ENCODE measurements at regions not wholly inside any gene's neighbourhood (a gene's known extent, or its start where the extent isn't known, plus 50 kb on each side); places are given as distances from the start of the nearest gene placed in this dataset.
A peak's percentile ranks its signal among the peaks of the same experiment; 100 is the strongest.

GRCh38 chr16:13426269-13426668 lies 493.7 kb upstream of the ERCC4 start (continued):
- TF ChIP-seq CTCF (IDR thresholded peaks at IDR 0.05 in 2 of 3, conservative IDR thresholded peaks at IDR 0.05 in 1 of 3; ENCODE audit: insufficient read depth in 2 of 3, low read depth in 1 of 3, low read length in 3 of 3), result peak; percentile 62 to 98 (median 78)

GRCh38 chr16:13426736-13427135 lies 493.2 kb upstream of the ERCC4 start:
- 1% methylated on average over 4 of the region's 4 CpGs for WGBS (ENCODE audit: insufficient coverage, low coverage, missing lambda C conversion rate)
- POLR2A ChIA-PET, result no interaction called here
- Histone ChIP-seq H3K79me2 (ENCODE audit: control insufficient read depth, insufficient read depth, low read length) (no peaks in the 10 kb centered on the region), H3K4me3 (no peak overlapping the region), H2AFZ (ENCODE audit: low read depth, low read length) (no peak overlapping the region), H4K20me1 (replicated peaks; ENCODE audit: control insufficient read depth, insufficient read depth, low read length) (no peaks in the 10 kb centered on the region), H3K36me3 (ENCODE audit: control insufficient read depth, insufficient read depth, low read length) (no peaks in the 10 kb centered on the region), H3K4me2 (ENCODE audit: insufficient read depth, low read length) (no peak overlapping the region), H3K4me1 (replicated peaks in 1 of 2; ENCODE audit: control insufficient read depth in 2 of 2, insufficient read depth in 2 of 2, low read length in 2 of 2) (no peaks in the 10 kb centered on the region), H3K27ac (ENCODE audit: extremely low read depth, low read depth, low read length) (no peak overlapping the region), H3K9me3 (replicated peaks; ENCODE audit: control insufficient read depth, insufficient read depth, low read depth, low read length) (no peaks in the 10 kb centered on the region), H3K27me3 (ENCODE audit: control insufficient read depth in 2 of 2, insufficient read depth in 2 of 2, low read length in 2 of 2) (no peaks in the 10 kb centered on the region), H3K9me1 (ENCODE audit: control insufficient read depth, insufficient read depth, low read length) (no peaks in the 10 kb centered on the region), H3K9ac (ENCODE audit: insufficient read depth in 1 of 2, low read depth in 2 of 2, low read length in 2 of 2) (no peak overlapping the region)
- no peak for FAIRE-seq
- TF ChIP-seq NFE2 (IDR thresholded peaks at IDR 0.05; ENCODE audit: low read depth) (no peak), KAT2B (IDR thresholded peaks at IDR 0.05; ENCODE audit: low read depth, low read length) (no peak), ZNF12 (CRISPR knock-in tag; IDR thresholded peaks at IDR 0.05) (peak; percentile 61; the same call in 1 of the 2 replicates)
- DNase-seq (ENCODE audit: extremely low read depth in 1 of 4, low spot score in 3 of 4), result no peak
- ATAC-seq, result no peak
- BruUV-seq (replicated peaks), result no TSS peak
- in situ Hi-C loops (cut with MboI), result no loop called here
- intact Hi-C loops (cut with micrococcal nuclease), result no loop called here
- CTCF ChIA-PET (ENCODE audit: low intra/inter-chr PET ratio), result interaction anchor here (2.5 kb wide), 1 partner anchor 27 kb away, joined by 10 read pairs; no protein-coding TSS in a partner anchor
